ENCODE measurements at regions not wholly inside any gene's neighbourhood (a gene's known extent, or its start where the extent isn't known, plus 50 kb on each side); places are given as distances from the start of the nearest gene placed in this dataset.

DNA sequence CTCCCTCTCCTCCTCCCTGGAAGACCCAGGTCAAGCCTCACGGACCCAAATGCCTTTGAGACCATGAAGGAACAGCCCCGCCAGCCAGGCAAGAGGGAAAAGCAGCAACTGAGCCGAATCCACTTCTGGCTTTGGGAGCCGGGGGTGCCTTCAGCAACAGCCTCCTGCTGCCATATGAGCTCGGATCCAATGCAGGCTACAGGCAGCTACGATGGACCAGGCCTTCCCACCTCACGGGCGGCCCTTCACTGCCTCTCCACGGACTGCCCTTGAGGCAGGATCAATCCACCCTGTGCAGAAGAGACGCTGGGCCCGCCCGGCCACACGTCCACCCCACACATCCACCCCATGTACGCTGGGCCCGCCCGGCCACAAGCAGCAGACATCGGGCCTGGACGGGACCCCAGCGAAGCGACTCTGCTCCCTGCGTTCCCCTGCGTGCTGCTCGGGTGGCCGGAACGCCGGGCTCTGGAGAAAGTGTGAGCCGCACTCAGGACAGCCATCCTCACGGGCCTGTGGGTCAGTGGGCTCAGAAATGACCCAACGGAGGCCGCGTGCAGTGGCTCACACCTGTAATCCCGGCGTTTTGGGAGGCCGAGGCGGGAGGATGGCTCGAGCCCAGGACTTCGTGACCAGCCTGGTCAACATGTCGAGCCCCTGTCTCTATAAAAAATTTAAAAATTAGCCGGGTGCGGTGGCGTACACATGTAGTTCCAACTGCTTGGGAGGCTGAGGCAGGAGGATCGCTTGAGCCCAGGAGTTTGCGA, 82.0 kb downstream of the FOXL3 start:
- no peak for DNase-seq

DNA sequence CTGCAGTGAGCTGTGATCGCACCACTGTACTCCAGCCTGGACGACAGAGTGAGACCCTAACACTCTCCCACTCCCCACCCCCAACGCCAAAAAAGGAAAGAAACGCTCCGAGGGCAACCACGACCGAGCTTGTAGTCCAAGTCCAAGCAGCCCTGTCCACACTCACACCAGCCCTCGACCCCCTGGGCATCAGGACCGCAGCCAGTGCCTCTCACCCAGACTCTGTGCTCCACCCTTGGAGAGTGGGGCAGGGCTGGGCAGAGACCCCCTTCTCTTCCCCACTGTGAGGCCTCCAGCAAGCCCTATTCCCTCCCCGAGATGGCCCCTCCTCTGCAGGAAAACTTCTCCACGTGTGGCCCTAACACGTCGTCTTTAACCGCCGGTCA, 82.6 kb downstream of the FOXL3 start:
- no peak for DNase-seq

DNA sequence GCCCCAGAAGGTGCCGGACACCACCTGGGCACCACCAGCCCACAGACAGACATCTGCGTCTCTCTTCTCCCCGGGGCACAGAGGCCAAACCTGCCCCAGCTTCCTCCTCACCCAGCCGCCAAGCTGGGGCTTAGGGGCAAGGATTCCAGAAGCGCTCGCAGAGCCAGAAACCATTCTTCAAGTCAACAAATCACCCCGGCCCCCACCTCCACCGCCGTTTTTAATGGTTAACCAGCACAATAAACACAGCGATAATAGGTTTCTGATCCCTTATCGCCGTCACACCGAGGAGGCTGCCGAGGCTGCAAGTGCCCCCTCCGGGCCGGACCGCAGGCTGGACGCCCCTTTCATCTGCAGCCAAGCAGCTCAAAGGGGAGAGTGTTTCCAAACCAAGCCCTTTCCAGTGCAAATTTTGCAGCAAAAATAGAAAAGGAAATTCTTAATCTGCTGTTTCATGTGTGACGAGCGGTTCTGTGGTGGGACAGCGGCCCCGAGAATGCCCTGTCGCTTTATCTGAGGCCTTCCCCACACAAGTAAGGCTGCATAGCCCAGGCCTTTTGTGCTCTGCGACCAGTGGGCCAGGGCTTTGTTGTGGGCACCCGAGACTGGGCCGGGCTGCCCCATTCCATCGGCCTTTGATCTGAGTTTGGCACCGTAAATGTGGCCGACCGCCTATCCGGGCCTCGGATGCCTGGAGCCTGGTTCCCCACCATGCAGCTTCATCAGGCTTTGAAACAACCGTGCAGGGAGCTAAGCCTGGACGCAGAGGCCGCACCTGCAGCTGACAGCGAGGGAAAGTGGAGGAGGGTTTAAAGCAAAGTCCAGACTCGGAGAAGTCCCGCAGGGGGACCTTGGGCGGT, 83.2 kb downstream of the FOXL3 start:
- DNase-seq: no peak

DNA sequence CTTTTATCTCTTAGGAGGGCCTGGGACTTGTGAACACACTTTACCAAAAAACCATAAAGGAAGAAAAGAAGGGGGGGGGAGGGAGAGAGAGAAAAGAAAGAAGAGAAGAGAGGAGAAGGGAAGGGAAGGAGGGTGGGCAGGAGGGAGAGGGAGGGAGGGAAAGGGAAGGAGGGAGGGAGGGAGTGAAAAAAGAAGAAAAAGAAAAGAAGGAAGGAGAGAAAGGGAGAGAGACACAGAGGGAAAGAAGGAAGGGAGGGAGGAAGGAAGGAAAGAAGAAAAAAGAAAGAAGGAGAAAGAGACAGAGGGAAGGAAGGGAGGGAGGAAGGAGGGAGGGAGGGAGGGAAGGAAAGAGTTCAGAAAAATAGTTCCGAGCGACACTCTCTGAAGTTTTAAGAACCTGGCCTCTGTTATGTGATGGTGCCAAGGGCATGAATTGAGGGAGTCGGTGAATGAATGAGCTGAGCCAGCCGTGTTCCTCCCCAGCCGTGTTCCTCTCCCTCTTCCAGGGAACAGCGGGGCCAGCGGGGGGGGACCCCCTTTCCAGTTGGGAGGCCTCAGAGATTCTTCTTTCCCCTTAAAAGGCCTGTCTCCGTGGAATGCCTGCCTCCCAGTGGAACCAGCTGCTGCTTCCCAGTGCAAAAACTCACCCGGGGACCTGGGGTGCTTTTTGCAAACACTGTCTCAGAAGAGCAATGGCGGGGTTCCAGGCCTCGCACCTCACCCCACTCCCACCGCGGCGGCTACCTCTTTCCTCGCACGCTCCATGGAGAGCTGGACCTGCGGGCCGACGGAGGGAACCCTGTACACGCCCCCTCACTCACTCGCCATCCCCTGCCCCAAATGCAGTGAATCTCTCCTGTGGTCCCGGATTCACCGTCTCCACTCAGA, 84.1 kb downstream of the FOXL3 start:
- no peak for DNase-seq

DNA sequence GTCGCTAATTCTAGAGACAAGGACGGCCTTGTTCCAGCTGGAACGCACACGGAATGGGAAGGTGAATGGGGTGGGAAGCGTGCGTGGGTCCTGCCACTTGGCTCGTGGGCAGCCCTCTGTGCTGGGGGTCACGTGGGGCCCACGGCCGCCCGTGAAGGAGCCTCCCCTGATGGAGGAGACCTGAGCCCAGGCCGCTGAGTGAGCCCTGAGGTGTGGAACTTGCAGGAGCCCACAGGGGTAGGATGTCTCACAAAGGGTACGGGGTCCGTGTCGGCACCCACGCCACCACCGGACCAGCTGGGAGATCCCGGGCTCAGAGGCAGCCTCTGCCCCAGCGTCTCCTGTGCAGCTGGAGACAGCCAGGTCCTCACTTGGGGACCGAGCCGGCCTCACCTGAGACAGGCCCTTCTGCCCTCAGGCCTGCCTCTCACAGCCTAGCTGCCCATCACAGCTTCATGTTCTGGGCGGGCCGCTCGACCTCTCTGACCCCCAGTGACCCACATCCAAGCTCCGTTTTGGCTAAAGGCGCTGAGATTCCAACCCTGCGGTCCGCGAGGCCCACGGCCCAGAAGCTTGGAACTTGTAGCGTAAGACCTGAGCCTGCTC, 84.8 kb downstream of the FOXL3 start:
- DNase-seq: no peak

DNA sequence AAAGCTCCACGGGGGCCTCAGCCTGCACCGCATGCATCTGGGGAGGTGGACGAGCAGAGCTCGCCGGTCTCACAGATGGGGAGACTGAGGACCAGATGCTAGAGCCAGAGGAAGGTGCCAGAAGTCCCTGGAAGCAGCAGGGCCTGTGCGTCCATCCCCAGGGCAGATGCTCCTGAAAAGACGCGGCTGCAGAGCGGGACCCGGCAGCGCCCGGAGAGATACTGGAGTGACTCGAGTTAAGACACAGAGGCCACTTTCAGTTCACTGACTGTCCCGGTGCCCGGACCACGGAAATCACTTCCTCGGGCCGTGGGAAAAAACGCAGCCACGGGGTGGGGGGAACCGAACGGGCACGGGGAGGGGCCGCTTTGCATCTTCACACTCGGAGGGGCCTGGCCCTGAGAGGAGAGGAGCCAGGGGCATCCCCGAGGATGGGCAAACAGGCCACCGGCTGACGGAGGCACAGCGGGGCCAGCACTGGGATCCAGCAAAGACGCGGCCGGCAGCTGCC, 85.4 kb downstream of the FOXL3 start:
- no peak for DNase-seq

DNA sequence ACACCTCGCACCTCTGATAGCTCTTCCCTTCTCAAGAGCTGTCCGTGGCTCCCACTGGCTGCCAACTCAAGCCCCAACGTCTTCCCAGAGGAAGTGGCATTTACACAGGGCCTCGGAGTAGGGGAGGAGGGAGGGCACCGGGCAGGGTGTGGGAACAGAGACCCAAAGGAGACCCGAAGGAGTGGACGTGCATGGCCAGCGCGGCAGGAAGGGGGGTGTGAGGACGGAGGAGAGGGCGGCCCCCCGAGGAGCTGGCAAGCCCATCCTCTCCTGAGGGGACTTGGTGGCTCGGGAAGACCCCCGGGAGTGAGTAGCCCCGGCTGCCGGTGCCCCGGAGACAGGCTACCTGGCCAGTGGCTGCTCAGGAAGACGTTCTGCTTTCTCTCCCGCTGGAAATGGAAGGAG, 85.9 kb downstream of the FOXL3 start:
- DNase-seq: no peak

DNA sequence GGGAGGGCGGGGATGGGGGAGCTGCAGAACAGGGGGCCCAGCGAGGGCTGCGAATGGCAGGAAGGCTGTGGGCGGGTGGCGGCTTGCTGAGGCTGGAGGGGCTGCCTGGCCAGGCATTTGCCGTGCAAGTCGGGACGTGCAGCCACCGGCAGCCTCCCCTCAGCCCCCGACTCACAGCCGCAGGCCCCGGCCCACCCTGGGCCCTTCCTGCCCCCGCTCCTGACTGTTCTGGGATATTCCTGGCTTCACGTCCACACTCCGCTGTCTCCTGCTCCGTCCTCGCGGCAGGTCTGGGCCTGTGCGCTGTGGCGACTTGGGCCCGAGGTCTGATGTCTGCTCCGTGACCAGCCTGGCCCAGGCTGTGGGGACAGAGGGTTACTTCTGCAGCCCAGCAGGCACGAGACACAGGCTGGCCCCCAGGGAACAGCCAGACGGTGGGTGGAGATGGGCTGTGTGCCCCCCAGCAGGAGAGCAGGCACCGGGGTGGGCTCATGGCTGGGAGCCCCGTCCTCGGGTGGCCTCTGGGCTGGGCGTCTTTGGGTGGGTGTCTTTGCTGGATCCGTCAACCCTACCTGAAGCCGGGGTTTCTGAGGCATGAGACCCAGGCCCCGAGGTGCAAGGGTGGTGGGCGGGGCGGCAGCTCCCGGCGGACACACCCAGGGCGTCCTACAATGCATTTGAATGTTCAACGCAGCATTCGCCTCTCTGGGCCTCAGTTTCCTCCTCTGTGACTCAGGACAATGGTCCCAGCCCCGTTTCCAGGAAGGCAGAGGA, 86.5 kb downstream of the FOXL3 start:
- no peak for DNase-seq

DNA sequence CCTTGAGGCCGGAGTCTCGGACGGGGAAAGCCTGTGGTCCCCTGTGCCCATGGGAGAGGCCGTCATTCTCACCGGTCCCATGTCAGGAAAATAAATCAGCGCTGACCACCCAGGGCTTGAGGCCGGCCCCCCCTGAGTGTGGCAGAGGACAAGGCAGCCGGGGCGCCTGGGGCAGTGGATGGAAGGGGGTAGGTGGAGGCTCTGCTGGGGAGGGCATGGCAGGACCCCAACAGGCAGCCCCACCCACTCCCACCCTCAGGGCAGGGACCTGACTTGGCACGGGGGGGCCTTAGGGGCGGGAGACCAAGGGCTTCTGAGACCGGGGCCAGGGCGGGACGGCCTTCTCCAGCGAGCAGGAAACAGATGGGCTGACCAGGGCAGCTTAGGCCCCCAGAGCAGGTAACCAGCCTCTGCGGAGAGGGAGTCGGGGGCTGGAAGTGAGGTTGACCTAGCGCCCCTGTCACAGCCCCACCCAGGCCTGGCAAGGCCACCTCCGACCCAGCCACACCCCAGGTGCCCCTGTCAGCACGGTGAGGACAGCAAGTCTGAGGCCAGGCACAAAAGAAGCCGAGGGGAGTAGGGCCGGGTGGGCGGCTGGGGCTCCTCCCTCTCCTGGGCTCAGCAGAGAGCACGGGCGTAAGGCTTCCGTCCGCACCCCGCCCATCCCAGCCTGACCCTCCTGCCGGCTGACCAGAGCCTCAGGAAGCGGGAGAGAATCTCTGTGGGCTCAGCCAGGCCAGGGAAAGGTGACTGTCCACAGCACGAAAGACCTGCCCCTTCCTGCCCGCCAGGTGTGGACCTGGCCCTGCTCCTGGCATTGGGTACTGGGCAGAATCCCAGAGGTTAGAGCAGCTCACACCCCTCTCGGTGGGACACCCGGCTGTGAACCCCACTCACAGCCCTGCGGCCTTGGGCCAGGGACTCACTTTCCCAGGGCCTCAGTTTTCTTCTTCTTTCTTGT, 87.4 kb downstream of the FOXL3 start:
- DNase-seq: no peak

DNA sequence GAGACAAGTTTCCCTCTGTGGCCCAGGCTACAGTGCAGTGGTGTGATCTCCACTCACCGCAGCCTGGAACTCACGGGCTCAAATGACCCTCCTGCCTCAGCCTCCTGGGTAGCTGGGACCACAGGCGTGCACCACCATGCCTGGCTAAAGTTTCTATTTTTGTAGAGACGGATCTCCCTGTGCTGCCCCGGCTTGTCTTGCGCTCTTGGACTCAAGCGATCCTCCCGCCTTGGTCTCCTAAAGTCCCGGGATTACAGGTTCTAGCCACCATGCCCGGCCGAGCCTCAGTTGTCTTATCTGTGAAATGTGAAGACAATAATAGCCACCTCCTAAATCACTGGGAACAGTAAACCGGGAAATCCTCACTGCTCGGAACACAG, 88.1 kb downstream of the FOXL3 start:
- no peak for DNase-seq

DNA sequence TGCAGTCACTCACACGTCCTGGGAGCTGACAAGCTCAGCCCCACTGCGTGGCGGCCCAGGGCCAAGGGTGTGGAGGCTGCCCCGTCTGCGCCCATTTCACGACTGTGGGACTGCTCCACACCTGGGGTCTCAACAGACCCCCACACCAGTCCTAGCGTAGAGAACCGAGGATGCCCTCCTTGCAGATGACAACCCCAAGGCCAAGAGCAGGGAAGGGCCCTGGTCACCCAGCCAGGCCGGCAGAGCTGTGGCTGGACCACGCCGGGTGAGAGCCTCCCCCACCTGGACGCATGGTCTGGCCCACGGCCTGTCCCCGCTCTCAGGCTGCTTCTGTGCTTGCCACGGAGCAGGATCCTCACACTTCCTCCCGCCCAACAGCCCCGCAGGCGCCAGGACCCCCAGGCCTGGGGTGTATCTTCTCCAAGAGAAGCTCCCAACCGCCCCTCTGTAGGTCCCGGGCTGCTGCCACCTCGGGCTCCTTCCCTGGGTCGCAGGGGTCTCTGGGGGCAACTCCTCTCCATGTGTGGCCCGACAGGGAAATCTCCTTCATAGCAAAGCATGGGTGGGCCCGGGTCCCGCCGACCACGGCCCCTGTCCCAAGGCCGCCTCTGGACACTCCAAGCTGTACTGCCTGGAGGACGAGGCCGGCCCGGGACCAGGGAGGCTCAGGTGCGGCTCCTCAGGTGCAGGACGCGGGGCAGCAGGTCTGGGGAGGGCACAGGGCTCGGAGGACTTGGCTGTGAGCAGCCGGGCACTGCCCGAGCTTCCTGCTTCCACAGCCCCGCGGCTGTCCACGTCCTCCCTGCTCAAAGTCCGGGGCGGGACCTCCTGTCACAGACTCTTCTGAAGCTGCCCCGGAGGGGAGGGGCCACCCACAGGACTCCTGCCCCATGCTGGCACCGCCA, 88.8 kb downstream of the FOXL3 start:
- DNase-seq: no peak

DNA sequence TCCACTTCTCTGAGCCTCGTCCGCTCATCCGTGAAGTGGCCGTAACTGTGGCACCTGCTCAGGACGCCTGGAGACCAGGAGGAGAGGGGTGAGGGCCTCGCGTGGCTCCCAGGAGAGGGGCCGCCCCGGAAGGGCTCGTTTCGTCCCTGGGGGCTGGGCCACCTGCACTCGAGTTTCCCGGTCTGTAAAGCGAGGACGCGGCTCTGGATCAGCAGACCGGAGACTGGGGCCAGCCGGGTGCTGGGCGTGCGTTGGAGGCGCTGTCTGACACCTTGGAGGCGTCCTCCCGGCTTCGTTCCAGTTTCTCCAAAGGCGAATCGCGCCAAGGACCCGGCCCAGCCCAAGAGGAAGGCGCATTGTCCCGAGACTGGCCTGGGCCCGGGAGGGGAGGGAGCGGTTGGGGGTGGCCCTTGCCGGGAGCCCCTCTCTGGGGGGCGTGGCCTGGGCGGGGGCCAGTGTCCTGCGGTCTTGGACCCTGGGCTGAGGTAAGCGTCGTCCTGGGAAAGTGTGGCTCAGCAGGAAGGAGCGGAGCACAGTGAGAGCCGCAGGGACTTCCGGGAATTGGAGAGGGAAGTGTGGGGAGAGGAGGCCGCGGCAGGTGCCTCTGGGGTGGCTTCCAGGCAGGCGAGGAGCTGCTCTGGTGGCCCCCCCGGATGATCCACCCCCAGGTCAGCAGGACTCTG, 89.6 kb downstream of the FOXL3 start:
- peak in 2 of 3 experiments; percentile 68 to 77 for DNase-seq

DNA sequence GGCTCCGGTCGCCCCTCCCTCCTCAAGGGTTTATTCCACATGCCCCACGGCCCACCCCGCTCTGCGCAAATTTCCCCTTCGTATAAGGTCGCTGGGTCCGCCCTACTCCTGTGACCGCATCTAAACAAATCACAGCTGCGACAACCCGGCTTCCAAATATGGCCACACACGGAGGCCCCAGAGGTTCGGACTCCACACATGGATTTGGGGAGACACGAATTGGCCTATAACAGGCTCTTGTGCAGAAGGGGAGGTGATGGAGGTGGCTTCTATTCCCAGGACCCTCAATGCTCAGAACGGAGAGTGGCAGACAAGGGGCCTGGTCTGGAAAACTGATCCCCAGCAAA, 90.1 kb downstream of the FOXL3 start:
- peak in 2 of 3 experiments; percentile 68 to 85 for DNase-seq

DNA sequence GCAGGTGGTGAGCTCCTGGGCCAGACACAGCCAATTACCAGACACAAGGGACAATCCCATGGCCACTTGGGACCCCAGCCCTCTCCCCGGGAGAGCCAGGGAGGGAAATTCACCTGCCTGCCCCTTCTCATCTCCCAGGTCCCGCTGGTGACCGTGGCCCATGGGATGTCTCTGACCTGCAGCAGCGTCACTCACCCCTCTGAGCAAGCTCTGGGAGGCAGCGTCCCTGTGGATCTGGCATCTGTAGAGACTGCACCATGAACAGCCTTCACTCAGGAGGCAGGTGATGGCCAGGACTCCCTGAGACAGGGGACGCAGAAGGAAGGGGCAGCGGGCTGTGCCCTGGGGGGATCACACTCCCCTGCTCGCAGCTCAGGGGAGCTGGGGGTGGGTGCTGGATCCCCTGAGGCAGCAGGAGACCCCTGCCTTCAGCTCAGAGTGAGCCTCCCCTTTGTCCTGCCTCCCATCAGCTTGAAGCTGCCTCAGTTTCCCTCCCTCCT, 90.8 kb downstream of the FOXL3 start:
- DNase-seq: peak in 2 of 3 experiments; percentile 45 to 63

DNA sequence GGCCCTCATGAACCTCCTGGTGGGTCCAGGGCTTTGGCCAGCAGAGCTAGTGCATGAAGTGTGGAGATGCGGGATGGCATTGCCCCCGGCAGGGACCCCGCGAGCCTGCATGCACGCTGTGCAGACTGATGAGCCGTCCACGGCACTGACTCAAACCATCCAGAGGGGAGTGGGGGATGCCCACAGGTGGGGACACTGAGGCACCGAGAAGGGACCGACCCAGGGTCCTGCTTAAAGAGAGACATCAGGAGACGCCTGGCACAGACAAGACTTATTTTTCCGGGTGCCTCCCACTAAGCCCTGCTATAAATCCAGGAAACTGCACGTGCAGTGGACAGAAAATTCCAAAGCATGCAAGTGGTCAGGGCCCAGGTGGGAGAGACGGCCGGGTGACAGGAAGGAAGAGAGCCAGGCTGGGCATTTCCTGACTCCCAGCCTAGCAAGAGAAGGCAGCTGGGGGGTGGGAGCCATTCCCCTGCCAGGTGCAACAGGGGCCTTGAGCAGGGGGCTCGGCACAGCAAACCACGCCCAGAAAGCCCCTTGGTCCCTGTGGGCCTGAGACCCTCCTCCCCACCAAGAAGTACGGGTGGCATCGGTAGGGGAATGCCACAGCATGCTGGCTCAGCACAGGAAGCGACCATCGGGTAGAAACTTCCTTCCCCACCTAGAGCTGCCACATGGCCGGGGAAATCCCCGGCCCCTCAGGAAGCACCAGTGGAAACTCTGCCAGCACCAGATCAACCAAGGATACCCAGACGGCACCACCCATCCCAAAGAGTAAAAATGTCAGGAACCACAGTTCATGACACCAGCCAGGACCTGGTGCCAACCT, 91.5 kb downstream of the FOXL3 start:
- DNase-seq: no peak

DNA sequence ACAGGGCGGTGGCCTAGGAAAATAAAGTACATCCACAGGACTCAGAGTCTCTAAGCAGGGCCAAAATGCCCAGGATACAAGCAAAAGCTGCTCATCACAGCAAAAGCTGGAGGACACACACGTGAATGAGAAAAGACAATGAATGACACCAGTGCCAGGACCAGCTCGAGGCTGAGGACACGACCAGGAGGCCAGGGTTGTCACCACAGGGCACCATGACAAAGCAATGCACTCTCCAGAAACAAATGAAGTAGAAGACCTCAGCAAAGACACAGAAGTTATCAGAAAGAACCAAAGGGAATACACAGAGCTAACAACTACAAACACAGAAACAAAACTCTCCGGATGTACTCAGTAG, 92.1 kb downstream of the FOXL3 start:
- DNase-seq: no peak

DNA sequence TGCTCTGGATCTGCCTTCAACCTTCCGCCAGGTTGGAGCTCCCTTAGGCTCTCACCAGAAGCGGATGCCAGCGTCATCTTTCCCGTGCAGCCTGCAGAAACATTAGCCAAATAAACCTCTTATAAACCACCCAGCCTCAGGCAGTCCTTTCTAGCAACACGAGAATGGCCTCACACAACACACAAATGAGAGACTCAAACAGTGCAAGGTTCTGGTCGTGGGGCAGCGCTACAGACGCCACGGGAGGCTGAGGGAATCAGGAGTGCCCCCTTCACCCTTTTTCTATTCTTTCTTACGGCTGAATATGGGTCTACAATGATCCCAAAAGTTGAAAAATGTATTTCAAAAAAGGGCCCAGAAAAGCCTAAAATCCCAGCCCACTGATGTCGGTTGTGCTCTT, 96.4 kb downstream of the FOXL3 start:
- DNase-seq: no peak

Measured in NCI-H1417 (cell line).